Caco-2 (cell line): ENCODE measurements at regions not wholly inside any gene's neighbourhood (a gene's known extent, or its start where the extent isn't known, plus 50 kb on each side); places are given as distances from the start of the nearest gene placed in this dataset.

Experiments
- BruUV-seq: library from RNA; stranded (reverse); fragments of 400-500 nt; replicated peaks from 2 replicates; lab custom pipeline; 2021; lab: Mats Ljungman, UMichigan
- CTCF ChIA-PET: fragments of 300-600 bp; sonication (Branson Sonifier 250); formaldehyde crosslinking; loops from one replicate; lab custom pipeline; 2022; ENCODE audit warnings: antibody characterized with exemption; lab: Charles Lee
- POLR2A ChIA-PET: fragments of 300-600 bp; sonication (Branson Sonifier 250); formaldehyde crosslinking; loops from one replicate; lab custom pipeline; 2022; ENCODE audit warnings: antibody characterized with exemption; lab: Charles Lee
- DNase-seq, 2 experiments: peaks; one replicate each; pipeline versions ENCODE4 v3.0.0 to v3.0.0-alpha.2; 2020 to 2022
- H3K27me3 ChIP-seq: replicated peaks from 2 replicates; pipeline ENCODE4 v1.6.0; 2011; ENCODE audit warnings: low read length; ENCODE audit not compliant: control insufficient read depth, insufficient read depth
- H3K36me3 ChIP-seq: 2 replicates; pipeline ENCODE4 v1.5.1; 2011; ENCODE audit warnings: low read length; ENCODE audit not compliant: control insufficient read depth, insufficient read depth
- H3K4me1 ChIP-seq: fragments of 250-450 bp; sonication (Bioruptor Pico); 2 replicates; pipeline ENCODE4 v1.5.1; 2020; ENCODE audit warnings: mild to moderate bottlenecking
- H3K4me3 ChIP-seq: 2 replicates; pipeline ENCODE4 v1.5.1; 2011; ENCODE audit warnings: low read depth, mild to moderate bottlenecking, control low read depth, low read length
- H3K9me3 ChIP-seq: fragments of 250-450 bp; sonication (Bioruptor Pico); 2 replicates; pipeline ENCODE4 v1.5.1; 2020; ENCODE audit warnings: mild to moderate bottlenecking, moderate library complexity
- H3K27ac Mint-ChIP-seq: one replicate; pipeline ENCODE4 v1.8.0; 2022; ENCODE audit warnings: mixed read lengths; ENCODE audit not compliant: unreplicated experiment
- H3K27me3 Mint-ChIP-seq: one replicate; pipeline ENCODE4 v1.8.0; 2022; ENCODE audit warnings: mixed read lengths; ENCODE audit not compliant: insufficient read depth, unreplicated experiment
- H3K36me3 Mint-ChIP-seq: one replicate; pipeline ENCODE4 v1.8.0; 2022; ENCODE audit warnings: mild to moderate bottlenecking, mixed read lengths; ENCODE audit not compliant: insufficient read depth, unreplicated experiment
- H3K4me1 Mint-ChIP-seq: one replicate; pipeline ENCODE4 v1.8.0; 2022; ENCODE audit warnings: low read depth, mixed read lengths; ENCODE audit not compliant: unreplicated experiment
- H3K4me3 Mint-ChIP-seq: one replicate; pipeline ENCODE4 v1.8.0; 2022; ENCODE audit warnings: mild to moderate bottlenecking, moderate library complexity, mixed read lengths; ENCODE audit not compliant: unreplicated experiment
- H3K9me3 Mint-ChIP-seq: one replicate; pipeline ENCODE4 v1.8.0; 2022; ENCODE audit warnings: mixed read lengths; ENCODE audit not compliant: unreplicated experiment
- CTCF ChIP-seq, 2 experiments: fragments of 200-600 bp in 1 of 2; IDR thresholded peaks; 1 replicate in 1 of 2; 2 replicates in 1 of 2; pipeline versions ENCODE4 v1.5.1 to v1.8.0; 2011 to 2022; ENCODE audit warnings: antibody characterized with exemption in 1 of 2, control low read depth in 1 of 2, inconsistent platforms in 1 of 2, low read depth in 1 of 2, low read length in 1 of 2, mild to moderate bottlenecking in 1 of 2, moderate library complexity in 1 of 2; ENCODE audit not compliant: insufficient read depth in 1 of 2, severe bottlenecking in 1 of 2, unreplicated experiment in 1 of 2
- intact Hi-C: fragments of 100-400 bp; cut with micrococcal nuclease; formaldehyde crosslinking; loops from one replicate; pipeline ENCODE4 v1.10.0; 2022; ENCODE audit not compliant: unreplicated experiment

- POLR2A ChIA-PET = no interaction called here
- DNase-seq = no peak
- H3K27ac Mint-ChIP-seq = no peak overlapping the region
Measured at GRCh38 chr11:38990139-38990538, 2392.1 kb upstream of the RAG2 start.

GRCh38 chr11:38988908-38989307 lies 2390.9 kb upstream of the RAG2 start:
- Histone ChIP-seq H3K9me3 (no peaks in the 10 kb centered on the region), H3K36me3 (no peaks in the 10 kb centered on the region), H3K4me1 (no peaks in the 10 kb centered on the region), H3K27me3 (no peaks in the 10 kb centered on the region), H3K4me3 (no peak overlapping the region)
- TF ChIP-seq CTCF (IDR thresholded peaks at IDR 0.05; ENCODE audit: insufficient read depth in 1 of 2, low read depth in 1 of 2, low read length in 1 of 2, severe bottlenecking in 1 of 2, unreplicated experiment in 1 of 2) = no peak
- DNase-seq = no peak
- no peaks in the 10 kb centered on the region for H3K36me3 Mint-ChIP-seq
- H3K27me3 Mint-ChIP-seq = no peaks in the 10 kb centered on the region
- BruUV-seq = no TSS peak
- peaks cover 9% of the 10 kb centered on the region for H3K9me3 Mint-ChIP-seq
- intact Hi-C loops = no loop called here
- POLR2A ChIA-PET = no interaction called here
- H3K4me3 Mint-ChIP-seq = no peak overlapping the region
- H3K4me1 Mint-ChIP-seq = peaks cover 9% of the 10 kb centered on the region
- no peak overlapping the region for H3K27ac Mint-ChIP-seq
- CTCF ChIA-PET = no interaction called here

More at GRCh38 chr11:38990139-38990538, 2392.1 kb upstream of the RAG2 start:
- no peak for TF ChIP-seq CTCF (IDR thresholded peaks at IDR 0.05; ENCODE audit: insufficient read depth in 1 of 2, low read depth in 1 of 2, low read length in 1 of 2, severe bottlenecking in 1 of 2, unreplicated experiment in 1 of 2)
- Histone ChIP-seq H3K36me3 (no peaks in the 10 kb centered on the region), H3K4me3 (no peak overlapping the region), H3K27me3 (no peaks in the 10 kb centered on the region), H3K9me3 (no peaks in the 10 kb centered on the region), H3K4me1 (no peaks in the 10 kb centered on the region)
- Mint-ChIP-seq H3K9me3 (no peaks in the 10 kb centered on the region), H3K36me3 (no peaks in the 10 kb centered on the region), H3K4me3 (no peak overlapping the region), H3K4me1 (peaks cover 9% of the 10 kb centered on the region), H3K27me3 (no peaks in the 10 kb centered on the region)
- BruUV-seq = no TSS peak
- CTCF ChIA-PET = no interaction called here
- intact Hi-C loops = no loop called here

GRCh38 chr11:38972220-38972619 lies 2374.2 kb upstream of the RAG2 start:
- Histone ChIP-seq H3K4me3 (no peak overlapping the region), H3K36me3 (no peaks in the 10 kb centered on the region), H3K9me3 (no peaks in the 10 kb centered on the region), H3K4me1 (no peaks in the 10 kb centered on the region), H3K27me3 (no peaks in the 10 kb centered on the region)
- H3K4me1 Mint-ChIP-seq = no peaks in the 10 kb centered on the region
- H3K4me3 Mint-ChIP-seq = no peak overlapping the region
- DNase-seq = no peak
- intact Hi-C loops = no loop called here
- no peak for TF ChIP-seq CTCF (IDR thresholded peaks at IDR 0.05; ENCODE audit: insufficient read depth in 1 of 2, low read depth in 1 of 2, low read length in 1 of 2, severe bottlenecking in 1 of 2, unreplicated experiment in 1 of 2)
- CTCF ChIA-PET = no interaction called here
- BruUV-seq = no TSS peak
- H3K9me3 Mint-ChIP-seq = no peaks in the 10 kb centered on the region
- no peaks in the 10 kb centered on the region for H3K36me3 Mint-ChIP-seq
- no peak overlapping the region for H3K27ac Mint-ChIP-seq
- no peaks in the 10 kb centered on the region for H3K27me3 Mint-ChIP-seq
- POLR2A ChIA-PET = no interaction called here
